NCI-H446 (cell line): ENCODE measurements at regions not wholly inside any gene's neighbourhood (a gene's known extent, or its start where the extent isn't known, plus 50 kb on each side); places are given as distances from the start of the nearest gene placed in this dataset.

Source experiments
- DNase-seq, 2 experiments: peaks; one replicate each; lab custom pipeline; 2025; lab: John Stamatoyannopoulos, UW

GRCh38 chr12:126193190-126193589 lies 1128.0 kb downstream of the AACS start:
- DNase-seq = no peak

GRCh38 chr12:126196263-126196662 lies 1131.0 kb downstream of the AACS start:
- DNase-seq = no peak

- no peak for DNase-seq
Measured at GRCh38 chr12:126198516-126198915, 1133.3 kb downstream of the AACS start.

GRCh38 chr12:126198966-126199692 lies 1133.9 kb downstream of the AACS start:
- no peak for DNase-seq

GRCh38 chr12:126201981-126202537 lies 1136.8 kb downstream of the AACS start:
- DNase-seq = no peak

GRCh38 chr12:126204326-126204725 lies 1139.1 kb downstream of the AACS start:
- no peak for DNase-seq

GRCh38 chr12:126210026-126210425 lies 1144.8 kb downstream of the AACS start:
- no peak for DNase-seq

GRCh38 chr12:126210448-126210847 lies 1145.2 kb downstream of the AACS start:
- no peak for DNase-seq

- DNase-seq = no peak
Measured at GRCh38 chr12:126212824-126213223, 1147.6 kb downstream of the AACS start.

GRCh38 chr12:126218697-126219096 lies 1153.5 kb downstream of the AACS start:
- DNase-seq = no peak

- DNase-seq = no peak
Measured at GRCh38 chr12:126219139-126219538, 1153.9 kb downstream of the AACS start.

GRCh38 chr12:126219654-126220279 lies 1154.5 kb downstream of the AACS start:
- DNase-seq = no peak

- DNase-seq = no peak
Measured at GRCh38 chr12:126224032-126224431, 1158.8 kb downstream of the AACS start.

- no peak for DNase-seq
Measured at GRCh38 chr12:126228936-126229335, 1163.7 kb downstream of the AACS start.

GRCh38 chr12:126232711-126233110 lies 1167.5 kb downstream of the AACS start:
- no peak for DNase-seq

GRCh38 chr12:126233625-126234024 lies 1168.4 kb downstream of the AACS start:
- DNase-seq = no peak

- DNase-seq = no peak
Measured at GRCh38 chr12:126243814-126244440, 1178.7 kb downstream of the AACS start.

- no peak for DNase-seq
Measured at GRCh38 chr12:126247936-126248335, 1182.7 kb downstream of the AACS start.

GRCh38 chr12:126248871-126249403 lies 1183.7 kb downstream of the AACS start:
- no peak for DNase-seq

- DNase-seq = no peak
Measured at GRCh38 chr12:126258190-126258589, 1193.0 kb downstream of the AACS start.

GRCh38 chr12:126262829-126263228 lies 1197.6 kb downstream of the AACS start:
- DNase-seq = no peak

GRCh38 chr12:126268222-126268621 lies 1203.0 kb downstream of the AACS start:
- no peak for DNase-seq

GRCh38 chr12:126271159-126271558 lies 1205.9 kb downstream of the AACS start:
- DNase-seq = no peak
